IMR-90 (cell line): ENCODE measurements at regions not wholly inside any gene's neighbourhood (a gene's known extent, or its start where the extent isn't known, plus 50 kb on each side); places are given as distances from the start of the nearest gene placed in this dataset.

Experiments used
- ATAC-seq: fragments of 200-7000 bp; cut with Tn5 transposase; 2 replicates; pipeline ENCODE4 v1.9.1; 2020; ENCODE audit warnings: low read depth, mild to moderate bottlenecking, moderate library complexity
- BruUV-seq: library from RNA; stranded (reverse); fragments of 400-500 nt; replicated peaks from 2 replicates; lab custom pipeline; 2021; lab: Mats Ljungman, UMichigan
- CTCF ChIA-PET: fragments of 300-600 bp; formaldehyde crosslinking; extraction: SDS; loops from one replicate; lab custom pipeline; 2021; ENCODE audit warnings: antibody characterized with exemption; lab: Yijun Ruan, JAX
- POLR2A ChIA-PET: fragments of 300-600 bp; sonication (Branson Sonifier 250); formaldehyde crosslinking; loops from one replicate; lab custom pipeline; 2022; ENCODE audit warnings: antibody characterized with exemption; ENCODE audit not compliant: unreplicated experiment; lab: Charles Lee
- DNase-seq: peaks from one replicate; pipeline ENCODE4 v3.0.0; 2013
- H2AFZ ChIP-seq: replicated peaks from 2 replicates; pipeline ENCODE3; 2013; ENCODE audit warnings: low read length, mild to moderate bottlenecking; ENCODE audit not compliant: poor library complexity
- H2AK5ac ChIP-seq: 2 replicates; pipeline ENCODE4 v1.6.1; 2013; ENCODE audit warnings: low read depth, low read length, inconsistent platforms
- H2AK9ac ChIP-seq: replicated peaks from 2 replicates; pipeline ENCODE3; 2013; ENCODE audit warnings: mild to moderate bottlenecking, low read depth, low read length, moderate library complexity; ENCODE audit not compliant: poor library complexity
- H2BK120ac ChIP-seq: 2 replicates; pipeline ENCODE4 v1.6.1; 2013; ENCODE audit warnings: low read depth, low read length, inconsistent platforms
- H2BK15ac ChIP-seq: 3 replicates; pipeline ENCODE4 v1.6.1; 2013; ENCODE audit warnings: low read depth, low read length, inconsistent platforms
- H2BK20ac ChIP-seq: 2 replicates; pipeline ENCODE4 v1.6.1; 2013; ENCODE audit warnings: low read depth, mild to moderate bottlenecking, inconsistent platforms, low read length, moderate library complexity
- H2BK5ac ChIP-seq: 2 replicates; pipeline ENCODE4 v1.6.1; 2013; ENCODE audit warnings: mild to moderate bottlenecking, low read depth, low read length, inconsistent platforms; ENCODE audit not compliant: poor library complexity, severe bottlenecking
- H3K14ac ChIP-seq: replicated peaks from 2 replicates; pipeline ENCODE4 v1.6.1; 2013; ENCODE audit warnings: low read depth, low read length, inconsistent platforms
- H3K18ac ChIP-seq: 2 replicates; pipeline ENCODE4 v1.6.1; 2013; ENCODE audit warnings: low read depth, low read length, control low read depth
- H3K23ac ChIP-seq: 2 replicates; pipeline ENCODE4 v1.6.1; 2013; ENCODE audit warnings: low read depth, low read length, inconsistent platforms
- H3K27ac ChIP-seq: 2 replicates; pipeline ENCODE4 v1.5.1; 2013; ENCODE audit warnings: mild to moderate bottlenecking, control low read depth, low read length; ENCODE audit not compliant: insufficient read depth
- H3K27me3 ChIP-seq: 2 replicates; pipeline ENCODE4 v1.6.1; 2013; ENCODE audit warnings: low read length; ENCODE audit not compliant: control insufficient read depth, insufficient read depth
- H3K36me3 ChIP-seq: 2 replicates; pipeline ENCODE4 v1.6.1; 2013; ENCODE audit warnings: low read length, mixed read lengths; ENCODE audit not compliant: control insufficient read depth, insufficient read depth
- H3K4ac ChIP-seq: 2 replicates; pipeline ENCODE4 v1.6.1; 2013; ENCODE audit warnings: low read depth, low read length, inconsistent platforms
- H3K4me1 ChIP-seq: 2 replicates; pipeline ENCODE4 v1.6.1; 2013; ENCODE audit warnings: low read length, mixed read lengths; ENCODE audit not compliant: control insufficient read depth, insufficient read depth
- H3K4me2 ChIP-seq: 2 replicates; pipeline ENCODE4 v1.6.1; 2013; ENCODE audit warnings: low read depth, mild to moderate bottlenecking, control low read depth, low read length, moderate library complexity
- H3K4me3 ChIP-seq: 2 replicates; pipeline ENCODE4 v1.5.1; 2013; ENCODE audit warnings: low read depth, mild to moderate bottlenecking, control low read depth, low read length, moderate library complexity; ENCODE audit not compliant: insufficient read depth
- H3K56ac ChIP-seq: 2 replicates; pipeline ENCODE4 v1.6.1; 2013; ENCODE audit warnings: low read length, inconsistent platforms; ENCODE audit not compliant: insufficient read depth; ENCODE audit errors: extremely low read depth
- H3K79me1 ChIP-seq, 2 experiments: 2 replicates each; pipeline ENCODE4 v1.6.1; 2013; ENCODE audit warnings: low read length in 2 of 2, inconsistent platforms in 1 of 2, low read depth in 1 of 2
- H3K9ac ChIP-seq: 2 replicates; pipeline ENCODE4 v1.6.1; 2013; ENCODE audit warnings: low read depth, low read length, control low read depth
- H3K9me1 ChIP-seq: 2 replicates; pipeline ENCODE4 v1.6.1; 2013; ENCODE audit warnings: low read length, inconsistent platforms; ENCODE audit not compliant: insufficient read depth
- H3K9me3 ChIP-seq: 2 replicates; pipeline ENCODE4 v1.6.1; 2013; ENCODE audit warnings: low read length; ENCODE audit not compliant: control insufficient read depth, insufficient read depth
- H4K20me1 ChIP-seq: 2 replicates; pipeline ENCODE4 v1.6.1; 2013; ENCODE audit warnings: low read length, inconsistent platforms; ENCODE audit not compliant: insufficient read depth
- H4K5ac ChIP-seq: 2 replicates; pipeline ENCODE4 v1.6.1; 2013; ENCODE audit warnings: mild to moderate bottlenecking, low read depth, low read length, control low read depth
- H4K8ac ChIP-seq, 2 experiments: 2 replicates each; pipeline ENCODE4 v1.6.1; 2013; ENCODE audit warnings: low read depth in 2 of 2, low read length in 2 of 2, control low read depth in 1 of 2, inconsistent platforms in 1 of 2
- H4K91ac ChIP-seq: 2 replicates; pipeline ENCODE4 v1.6.1; 2013; ENCODE audit warnings: low read depth, low read length, inconsistent platforms; ENCODE audit not compliant: insufficient read depth
- CEBPB ChIP-seq: IDR thresholded peaks from 2 replicates; pipeline ENCODE4 v1.6.1; 2012; ENCODE audit warnings: low read depth, low read length, improper control_type of control experiment
- ELK1 ChIP-seq: fragments of 150-350 bp; IDR thresholded peaks from 2 replicates; pipeline ENCODE4 v1.6.1; 2016; ENCODE audit warnings: low read depth, mild to moderate bottlenecking, low read length, moderate library complexity, borderline replicate concordance
- MAFK ChIP-seq: IDR thresholded peaks from 2 replicates; pipeline ENCODE4 v1.6.1; 2012; ENCODE audit warnings: low read depth, low read length, improper control_type of control experiment
- RCOR1 ChIP-seq: IDR thresholded peaks from 2 replicates; pipeline ENCODE4 v1.6.1; 2012; ENCODE audit warnings: mild to moderate bottlenecking, low read length, improper control_type of control experiment; ENCODE audit not compliant: insufficient replicate concordance
- RFX5 ChIP-seq: IDR thresholded peaks from 2 replicates; pipeline ENCODE4 v1.8.0; 2012; ENCODE audit warnings: low read depth, mild to moderate bottlenecking, low read length, moderate library complexity
- WGBS, 2 experiments: methylation state at CpG; one replicate each; pipeline versions ENCODE4 v1.1.5 to v1.1.7; 2013; ENCODE audit warnings: missing lambda C conversion rate in 2 of 2; ENCODE audit not compliant: insufficient read length in 1 of 2; ENCODE audit errors: extremely low coverage in 2 of 2; 5-methylcytosine and 5-hydroxymethylcytosine counted together
- dilution Hi-C: fragments of 300-500 bp; cut with HindIII; formaldehyde crosslinking; loops from one replicate; pipeline ENCODE4 v1.14.3; 2018; ENCODE audit warnings: low sequenced_read_pairs; ENCODE audit not compliant: unreplicated experiment
- in situ Hi-C: fragments of 300-500 bp; cut with MboI; formaldehyde crosslinking; loops from 3 replicates; pipeline ENCODE4 v1.14.3; 2019; ENCODE audit warnings: low sequenced_read_pairs, inconsistent platforms, mixed read lengths
- intact Hi-C: fragments of 100-400 bp; cut with micrococcal nuclease; formaldehyde crosslinking; loops from 2 replicates; pipeline ENCODE4 v1.10.0; 2022

- Histone ChIP-seq H3K27ac (peak overlapping the region; percentile 85; the same call in 1 of the 2 replicates), H4K5ac (peak overlapping the region; percentile 31; the same call in 1 of the 2 replicates), H3K4ac (peak overlapping the region; percentile 5; the same call in 1 of the 2 replicates), H4K91ac (no peak overlapping the region), H2BK20ac (peak overlapping the region; percentile 10; the same call in 1 of the 2 replicates), H2AK5ac (no peak overlapping the region), H3K23ac (no peak overlapping the region), H3K36me3 (no peaks in the 10 kb centered on the region), H2BK120ac (peak overlapping the region; percentile 1), H3K4me2 (peak overlapping the region; percentile 23), H2AFZ (no peak overlapping the region), H3K14ac (peak overlapping the region; percentile 0; the same call in 1 of the 2 replicates), H2AK9ac (no peak overlapping the region), H3K9me3 (no peaks in the 10 kb centered on the region), H3K18ac (peak overlapping the region; percentile 51), H3K9me1 (no peaks in the 10 kb centered on the region; the same call in 1 of the 2 replicates), H3K56ac (no peak overlapping the region), H3K9ac (peak overlapping the region; percentile 53; the same call in 1 of the 2 replicates), H2BK15ac (no peak overlapping the region), H3K27me3 (no peaks in the 10 kb centered on the region), H4K8ac (peak overlapping the region; percentile 4 to 11; a peak in 1 of 4 replicates), H4K20me1 (no peaks in the 10 kb centered on the region), H2BK5ac (no peak overlapping the region), H3K4me1 (peaks cover 6% of the 10 kb centered on the region), H3K4me3 (no peak overlapping the region), H3K79me1 (no peaks in the 10 kb centered on the region)
- dilution Hi-C loops (no loop called here), intact Hi-C loops (no loop called here), in situ Hi-C loops (loop anchor here (5.0 kb wide), 1 partner anchor 253 kb away; the partner anchor contains the start of gene SPRY1)
- TF ChIP-seq ELK1 (no peak), RCOR1 (peak; percentile 15), MAFK (0 out of 2 replicates have a peak, but pooled peaks have one; percentile 13), CEBPB (peak; percentile 32; the same call in 1 of the 2 replicates), RFX5 (no peak)
- CTCF ChIA-PET: interaction anchor here (0.6 to 1.1 kb wide), 3 partner anchors 10 to 85 kb away, joined by 3 to 5 read pairs (median 3); no protein-coding TSS in a partner anchor
- WGBS, 2 experiments: 100% methylated on average over 1 of the region's 11 CpGs; no CpG with 5 or more reads in 1 of the 2 experiments
- POLR2A ChIA-PET: no interaction called here
- DNase-seq (peak; percentile 79), ATAC-seq (peak; percentile 81)
- no TSS peak for BruUV-seq
These were observed 253.2 kb downstream of the SPRY1 start for GRCh38 chr4:123649645-123650391.
